AG10803 (cell line): ENCODE measurements at regions not wholly inside any gene's neighbourhood (a gene's known extent, or its start where the extent isn't known, plus 50 kb on each side); places are given as distances from the start of the nearest gene placed in this dataset.

Experiments used
- DNase-seq: peaks from one replicate; pipeline ENCODE4 v3.0.0; 2010; ENCODE audit warnings: low read depth
- H3K4me3 ChIP-seq: 2 replicates; pipeline ENCODE4 v1.5.1; 2011; ENCODE audit warnings: mild to moderate bottlenecking, low read length, control low read depth
- TF ChIP-seq, protein P1 (sequence below): conservative IDR thresholded peaks from 2 replicates; pipeline ENCODE4 v1.5.1; 2011; ENCODE audit warnings: mild to moderate bottlenecking, low read length, control low read depth, inconsistent platforms

DNA sequence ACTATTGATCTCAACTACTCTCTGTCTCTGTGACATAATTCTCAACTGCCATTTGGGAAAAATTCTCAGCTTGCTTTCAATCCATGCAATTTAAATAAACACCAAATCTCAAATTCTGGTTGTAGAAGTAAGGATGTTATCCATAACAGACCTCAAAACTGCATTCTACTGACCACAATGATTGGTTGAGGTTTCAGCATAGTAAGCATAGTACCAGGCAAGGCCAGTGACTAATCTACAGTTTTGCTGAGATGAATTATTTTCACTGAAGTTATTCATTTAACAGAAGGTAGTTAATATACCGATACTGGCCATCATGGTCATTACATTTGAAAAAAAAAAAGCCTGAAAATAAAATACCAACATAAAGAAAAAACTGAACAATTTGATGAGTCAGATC lies 488.0 kb upstream of the CDH18 start:
- no peak for DNase-seq
- H3K4me3 ChIP-seq: no peak overlapping the region
- TF ChIP-seq, protein P1, sequence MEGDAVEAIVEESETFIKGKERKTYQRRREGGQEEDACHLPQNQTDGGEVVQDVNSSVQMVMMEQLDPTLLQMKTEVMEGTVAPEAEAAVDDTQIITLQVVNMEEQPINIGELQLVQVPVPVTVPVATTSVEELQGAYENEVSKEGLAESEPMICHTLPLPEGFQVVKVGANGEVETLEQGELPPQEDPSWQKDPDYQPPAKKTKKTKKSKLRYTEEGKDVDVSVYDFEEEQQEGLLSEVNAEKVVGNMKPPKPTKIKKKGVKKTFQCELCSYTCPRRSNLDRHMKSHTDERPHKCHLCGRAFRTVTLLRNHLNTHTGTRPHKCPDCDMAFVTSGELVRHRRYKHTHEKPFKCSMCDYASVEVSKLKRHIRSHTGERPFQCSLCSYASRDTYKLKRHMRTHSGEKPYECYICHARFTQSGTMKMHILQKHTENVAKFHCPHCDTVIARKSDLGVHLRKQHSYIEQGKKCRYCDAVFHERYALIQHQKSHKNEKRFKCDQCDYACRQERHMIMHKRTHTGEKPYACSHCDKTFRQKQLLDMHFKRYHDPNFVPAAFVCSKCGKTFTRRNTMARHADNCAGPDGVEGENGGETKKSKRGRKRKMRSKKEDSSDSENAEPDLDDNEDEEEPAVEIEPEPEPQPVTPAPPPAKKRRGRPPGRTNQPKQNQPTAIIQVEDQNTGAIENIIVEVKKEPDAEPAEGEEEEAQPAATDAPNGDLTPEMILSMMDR: no peak

DNA sequence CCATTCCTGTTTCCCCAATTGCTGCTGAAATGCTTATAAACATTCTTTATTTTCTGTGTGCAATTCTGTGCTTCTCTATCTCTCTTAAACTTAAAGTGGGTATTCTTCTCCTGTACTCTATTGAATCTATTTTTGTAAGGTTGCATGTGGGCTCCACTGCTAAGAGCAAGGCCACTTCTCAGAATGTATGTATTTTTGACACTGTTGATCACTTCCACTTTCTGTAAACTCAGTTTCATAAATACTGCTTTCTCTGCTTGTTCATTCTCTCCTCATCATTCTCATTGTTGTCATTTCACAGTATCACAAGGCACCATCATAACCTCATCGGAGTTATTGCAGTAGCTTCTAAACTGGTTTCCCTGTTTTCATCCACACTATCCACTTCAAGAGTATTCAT lies 483.0 kb upstream of the CDH18 start:
- TF ChIP-seq, protein P1: no peak
- H3K4me3 ChIP-seq: no peak overlapping the region
- no peak for DNase-seq

DNA sequence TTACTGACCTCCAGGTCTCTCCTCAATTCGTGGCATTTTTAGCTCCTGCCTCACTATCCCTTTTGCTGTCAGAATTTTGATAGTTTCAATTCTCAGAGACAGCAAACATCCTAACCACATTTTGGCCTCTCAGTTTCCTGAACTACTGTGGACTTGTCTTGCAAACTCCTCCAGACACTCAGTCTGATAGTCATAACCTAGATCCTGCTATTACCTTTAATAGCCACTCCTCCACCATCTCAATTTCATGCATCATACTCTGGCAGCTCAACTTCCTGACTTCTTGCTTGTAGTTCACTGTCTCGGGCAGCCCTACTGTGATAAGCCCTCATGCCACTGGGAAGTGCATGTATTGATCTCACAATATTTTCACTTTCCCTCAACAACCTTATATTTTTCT lies 481.8 kb upstream of the CDH18 start:
- TF ChIP-seq, protein P1: no peak
- no peak for DNase-seq
- no peak overlapping the region for H3K4me3 ChIP-seq

DNA sequence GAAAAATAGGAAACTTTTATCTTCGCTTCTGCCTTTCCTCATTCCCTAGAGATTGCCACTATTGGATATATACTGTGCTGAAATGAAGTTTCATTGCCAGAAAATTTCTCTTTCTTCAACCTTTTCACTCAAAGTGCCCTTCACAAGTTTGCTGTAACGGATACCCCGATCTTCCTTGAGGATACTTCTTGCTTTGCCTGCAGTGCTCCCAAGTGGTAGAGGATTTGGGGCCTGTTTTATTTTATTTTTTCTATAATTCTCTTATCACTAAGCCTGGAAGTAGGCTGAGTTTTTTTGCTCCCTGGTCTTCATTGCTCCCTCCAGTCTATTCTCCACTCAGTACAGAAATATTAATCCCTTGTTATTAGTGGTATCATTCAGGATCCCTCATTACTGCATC lies 481.4 kb upstream of the CDH18 start:
- TF ChIP-seq, protein P1: no peak

DNA sequence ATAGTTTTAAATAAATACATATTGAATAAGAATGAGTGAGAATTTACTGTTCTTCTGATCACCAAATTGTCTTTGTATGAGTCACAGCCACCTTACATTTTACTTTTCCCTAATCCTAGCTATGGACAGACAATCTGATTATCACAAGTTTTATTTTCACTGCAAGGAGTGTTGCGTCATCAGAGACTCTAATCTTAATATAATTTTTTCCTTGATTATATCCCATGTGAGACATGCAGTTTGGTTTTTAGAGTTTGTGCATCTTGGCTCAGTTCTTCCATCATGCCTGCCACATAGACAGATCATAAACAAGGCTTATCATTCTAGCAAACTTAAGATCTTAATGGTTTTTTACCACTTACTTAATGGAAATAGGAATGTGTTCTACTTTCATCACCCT lies 478.5 kb upstream of the CDH18 start:
- DNase-seq: no peak
- no peak overlapping the region for H3K4me3 ChIP-seq
- TF ChIP-seq, protein P1: no peak

More for the DNA sequence above, 481.4 kb upstream of the CDH18 start:
- no peak for DNase-seq
- no peak overlapping the region for H3K4me3 ChIP-seq

DNA sequence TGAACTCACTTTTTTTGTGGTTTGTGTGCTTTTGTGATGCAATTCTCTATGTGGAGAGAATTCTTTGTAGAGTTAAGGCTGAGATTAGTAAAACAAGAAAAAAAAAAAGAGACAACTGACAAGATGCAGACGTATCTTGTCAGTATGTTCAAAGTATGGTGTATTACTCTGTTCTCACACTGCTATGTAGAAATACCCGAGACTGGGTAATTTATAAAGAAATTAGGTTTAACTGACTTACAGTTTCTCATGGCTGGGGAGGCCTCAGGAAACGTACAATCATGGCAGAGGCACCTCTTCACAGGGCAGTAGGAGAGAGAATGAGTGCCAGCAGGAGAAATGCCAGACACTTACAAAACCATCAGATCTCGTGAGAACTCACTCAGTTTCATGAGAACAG lies 475.2 kb upstream of the CDH18 start:
- H3K4me3 ChIP-seq: no peak overlapping the region
- no peak for DNase-seq
- TF ChIP-seq, protein P1: no peak

DNA sequence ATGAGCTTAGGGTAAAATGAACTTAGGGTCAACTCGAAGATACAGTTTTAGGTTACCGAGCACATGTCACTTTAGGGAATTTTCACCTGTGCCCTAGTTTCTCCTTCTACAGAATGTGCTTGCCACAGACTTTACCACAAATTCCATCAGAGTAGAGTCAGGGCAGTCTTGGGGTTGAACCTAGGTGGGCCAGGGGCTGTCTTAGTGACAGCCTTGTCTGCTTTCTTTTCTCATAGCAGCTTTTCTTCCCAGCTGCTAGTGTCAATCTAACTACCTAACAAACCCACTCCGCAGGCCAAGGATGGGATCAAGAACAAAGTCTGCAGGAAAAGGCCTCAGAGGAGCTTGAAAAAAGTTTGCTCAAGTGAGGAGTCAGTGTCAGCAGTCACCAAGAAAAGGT lies 458.1 kb upstream of the CDH18 start:
- no peak for DNase-seq
- no peak overlapping the region for H3K4me3 ChIP-seq
- TF ChIP-seq, protein P1: no peak
